Endothelial cell of umbilical vein (primary cell): ENCODE measurements at regions not wholly inside any gene's neighbourhood (a gene's known extent, or its start where the extent isn't known, plus 50 kb on each side); places are given as distances from the start of the nearest gene placed in this dataset.

Experiments used
- BruUV-seq: library from RNA; stranded (reverse); fragments of 400-500 nt; replicated peaks from 2 replicates; lab custom pipeline; 2021; lab: Mats Ljungman, UMichigan
- CTCF ChIA-PET: fragments of 300-600, 350-600 bp; sonication (Branson Sonifier 250); formaldehyde crosslinking; loops from one replicate; lab custom pipeline; 2021; ENCODE audit warnings: antibody characterized with exemption, inconsistent platforms; lab: Charles Lee
- POLR2A ChIA-PET: fragments of 300-600, 350-600 bp; sonication (Branson Sonifier 250); formaldehyde crosslinking; loops from one replicate; lab custom pipeline; 2021; ENCODE audit warnings: antibody characterized with exemption, inconsistent platforms; lab: Charles Lee
- DNase-seq: peaks from one replicate; pipeline ENCODE4 v3.0.0-alpha.2; 2011; ENCODE audit warnings: low read depth, low spot score
- FAIRE-seq: peaks from 2 replicates; lab custom pipeline; 2011; peaks lifted over from hg19 to GRCh38; lab: Jason Lieb, UNC
- H2AFZ ChIP-seq: 2 replicates; pipeline ENCODE4 v1.6.0; 2012; ENCODE audit warnings: low read depth, low read length, control low read depth, inconsistent platforms
- H3K27ac ChIP-seq: 2 replicates; pipeline ENCODE4 v1.5.1; 2011; ENCODE audit warnings: low read depth, mild to moderate bottlenecking, control low read depth, low read length, moderate library complexity; ENCODE audit not compliant: insufficient read depth
- H3K27me3 ChIP-seq, 2 experiments: 2 replicates each; pipeline versions ENCODE4 v1.6.0 to v1.6.1; 2011; ENCODE audit warnings: low read length in 2 of 2, mixed read lengths in 1 of 2; ENCODE audit not compliant: control insufficient read depth in 2 of 2, insufficient read depth in 2 of 2
- H3K36me3 ChIP-seq, 2 experiments: 2 replicates in 1 of 2; 3 replicates in 1 of 2; pipeline ENCODE4 v1.5.1; 2011; ENCODE audit warnings: low read length in 2 of 2, mild to moderate bottlenecking in 1 of 2, moderate library complexity in 1 of 2; ENCODE audit not compliant: control insufficient read depth in 2 of 2, insufficient read depth in 2 of 2; ENCODE audit errors: extremely low read depth in 1 of 2
- H3K4me1 ChIP-seq: 3 replicates; pipeline ENCODE4 v1.5.1; 2011; ENCODE audit warnings: mild to moderate bottlenecking, low read length; ENCODE audit not compliant: control insufficient read depth, insufficient read depth; ENCODE audit errors: extremely low read depth
- H3K4me2 ChIP-seq: 2 replicates; pipeline ENCODE4 v1.6.1; 2011; ENCODE audit warnings: low read length, control low read depth, mixed read lengths; ENCODE audit not compliant: insufficient read depth
- H3K4me3 ChIP-seq, 3 experiments: fragments of 200-600 bp in 1 of 3; sonication (generic), shearing (Covaris generic) in 1 of 3; replicated peaks in 1 of 3; 2 replicates each; pipeline ENCODE4 v1.5.1; 2011 to 2016; ENCODE audit warnings: control low read depth in 3 of 3, low read length in 3 of 3, mild to moderate bottlenecking in 2 of 3, inconsistent platforms in 1 of 3, low read depth in 1 of 3, moderate library complexity in 1 of 3; ENCODE audit not compliant: insufficient read depth in 1 of 3
- H3K79me2 ChIP-seq: 2 replicates; pipeline ENCODE4 v1.6.0; 2012; ENCODE audit warnings: low read length, inconsistent platforms; ENCODE audit not compliant: control insufficient read depth, insufficient read depth
- H3K9ac ChIP-seq: replicated peaks from 2 replicates; pipeline ENCODE3; 2011; ENCODE audit warnings: low read length, control low read depth; ENCODE audit not compliant: insufficient read depth; ENCODE audit errors: extremely low read depth
- H3K9me1 ChIP-seq: replicated peaks from 3 replicates; pipeline ENCODE4 v1.6.0; 2011; ENCODE audit warnings: mild to moderate bottlenecking, low read length; ENCODE audit not compliant: control insufficient read depth, insufficient read depth; ENCODE audit errors: extremely low read depth
- H3K9me3 ChIP-seq: replicated peaks from 2 replicates; pipeline ENCODE4 v1.5.1; 2012; ENCODE audit warnings: low read length, inconsistent platforms; ENCODE audit not compliant: control insufficient read depth, insufficient read depth
- H4K20me1 ChIP-seq: replicated peaks from 2 replicates; pipeline ENCODE3; 2011; ENCODE audit warnings: mild to moderate bottlenecking, low read length; ENCODE audit not compliant: control insufficient read depth, insufficient read depth; ENCODE audit errors: extremely low read depth
- EZH2 ChIP-seq: IDR thresholded peaks from 2 replicates; pipeline ENCODE4 v1.6.1; 2012; ENCODE audit warnings: borderline replicate concordance, low read depth, mild to moderate bottlenecking, moderate library complexity, low read length, inconsistent platforms; ENCODE audit not compliant: severe bottlenecking
- FOS ChIP-seq: IDR thresholded peaks from 2 replicates; pipeline ENCODE4 v1.6.1; 2011; ENCODE audit warnings: mild to moderate bottlenecking, low read length, moderate library complexity, borderline replicate concordance; ENCODE audit not compliant: insufficient read depth
- GATA2 ChIP-seq: IDR thresholded peaks from 2 replicates; pipeline ENCODE4 v1.7.0; 2011; ENCODE audit warnings: low read depth, mild to moderate bottlenecking, moderate library complexity, mixed read lengths, low read length; ENCODE audit not compliant: insufficient read length, insufficient read depth
- JUN ChIP-seq: IDR thresholded peaks from 2 replicates; pipeline ENCODE4 v1.6.1; 2011; ENCODE audit warnings: borderline replicate concordance, low read depth; ENCODE audit not compliant: insufficient read length, insufficient read depth
- MYC ChIP-seq: IDR thresholded peaks from one replicate; pipeline ENCODE4 v1.6.1; 2011; ENCODE audit warnings: mild to moderate bottlenecking, low read depth, low read length
- POLR2A ChIP-seq: IDR thresholded peaks from 2 replicates; pipeline ENCODE4 v1.6.1; 2012; ENCODE audit warnings: low read depth, mild to moderate bottlenecking, control low read depth, low read length
- POLR2AphosphoS5 ChIP-seq: IDR thresholded peaks from 2 replicates; pipeline ENCODE4 v1.6.1; 2012; ENCODE audit warnings: low read depth, mild to moderate bottlenecking, control low read depth, low read length, moderate library complexity; ENCODE audit not compliant: insufficient read depth
- dilution Hi-C: fragments of 300-500 bp; cut with MboI; formaldehyde crosslinking; loops from one replicate; pipeline ENCODE4 v1.15.0; 2019; ENCODE audit warnings: low sequenced_read_pairs; ENCODE audit not compliant: extremely low pct_ligation_motif_present
- intact Hi-C: fragments of 100-400 bp; cut with micrococcal nuclease; formaldehyde crosslinking; loops from one replicate; pipeline ENCODE4 v1.10.0; 2022
- TF ChIP-seq, protein P1 (sequence below), 2 donors: IDR thresholded peaks; 1 replicate in 1 of 2; 2 replicates in 1 of 2; pipeline ENCODE4 v1.5.1; 2011; ENCODE audit warnings: low read length in 2 of 2, mild to moderate bottlenecking in 2 of 2, moderate library complexity in 2 of 2, control low read depth in 1 of 2, inconsistent platforms in 1 of 2, low read depth in 1 of 2; ENCODE audit not compliant: insufficient read depth in 1 of 2; ENCODE audit errors: extremely low read depth in 1 of 2
- TF ChIP-seq, protein P2 (sequence below): IDR thresholded peaks from 2 replicates; pipeline ENCODE4 v1.6.1; 2011; ENCODE audit not compliant: insufficient read depth, insufficient read length

DNA sequence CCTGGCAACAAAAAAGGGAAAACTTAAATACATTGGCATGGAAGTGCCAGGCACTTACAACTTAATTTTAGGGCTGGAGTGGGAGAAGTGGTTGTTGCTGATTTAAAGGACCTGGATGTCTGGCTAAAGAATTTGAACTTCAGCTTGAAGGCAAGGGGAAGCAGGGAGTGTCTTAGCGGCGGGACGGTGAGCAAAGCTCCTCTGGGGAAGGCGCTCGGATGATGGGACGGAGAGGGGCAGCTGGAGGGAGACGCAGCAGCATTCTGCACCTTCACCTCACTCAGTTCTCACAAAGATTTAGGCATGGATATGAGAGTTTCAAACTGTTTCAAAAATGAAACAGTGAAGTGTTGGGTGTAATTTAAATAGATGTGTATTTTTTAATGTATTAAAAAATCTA lies 967.1 kb downstream of the BRD1 start:
- TF ChIP-seq JUN (no peak), FOS (no peak), GATA2 (no peak), POLR2AphosphoS5 (no peak), POLR2A (no peak), MYC (no peak), EZH2 (no peak)
- TF ChIP-seq, protein P1, sequence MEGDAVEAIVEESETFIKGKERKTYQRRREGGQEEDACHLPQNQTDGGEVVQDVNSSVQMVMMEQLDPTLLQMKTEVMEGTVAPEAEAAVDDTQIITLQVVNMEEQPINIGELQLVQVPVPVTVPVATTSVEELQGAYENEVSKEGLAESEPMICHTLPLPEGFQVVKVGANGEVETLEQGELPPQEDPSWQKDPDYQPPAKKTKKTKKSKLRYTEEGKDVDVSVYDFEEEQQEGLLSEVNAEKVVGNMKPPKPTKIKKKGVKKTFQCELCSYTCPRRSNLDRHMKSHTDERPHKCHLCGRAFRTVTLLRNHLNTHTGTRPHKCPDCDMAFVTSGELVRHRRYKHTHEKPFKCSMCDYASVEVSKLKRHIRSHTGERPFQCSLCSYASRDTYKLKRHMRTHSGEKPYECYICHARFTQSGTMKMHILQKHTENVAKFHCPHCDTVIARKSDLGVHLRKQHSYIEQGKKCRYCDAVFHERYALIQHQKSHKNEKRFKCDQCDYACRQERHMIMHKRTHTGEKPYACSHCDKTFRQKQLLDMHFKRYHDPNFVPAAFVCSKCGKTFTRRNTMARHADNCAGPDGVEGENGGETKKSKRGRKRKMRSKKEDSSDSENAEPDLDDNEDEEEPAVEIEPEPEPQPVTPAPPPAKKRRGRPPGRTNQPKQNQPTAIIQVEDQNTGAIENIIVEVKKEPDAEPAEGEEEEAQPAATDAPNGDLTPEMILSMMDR (IDR thresholded peaks at IDR 0.05; ENCODE audit: extremely low read depth in 1 of 2, insufficient read depth in 1 of 2, low read depth in 1 of 2, low read length in 2 of 2), result no peak
- TF ChIP-seq, protein P2, sequence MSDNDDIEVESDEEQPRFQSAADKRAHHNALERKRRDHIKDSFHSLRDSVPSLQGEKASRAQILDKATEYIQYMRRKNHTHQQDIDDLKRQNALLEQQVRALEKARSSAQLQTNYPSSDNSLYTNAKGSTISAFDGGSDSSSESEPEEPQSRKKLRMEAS, result no peak
- FAIRE-seq, result no peak
- CTCF ChIA-PET, result no interaction called here
- POLR2A ChIA-PET, result no interaction called here
- no peak for DNase-seq
- no peak overlapping the region for H3K9ac ChIP-seq
- H3K27ac ChIP-seq, result no peak overlapping the region
- no peaks in the 10 kb centered on the region for H3K36me3 ChIP-seq
- H4K20me1 ChIP-seq, result no peaks in the 10 kb centered on the region
- dilution Hi-C loops (no loop called here), intact Hi-C loops (no loop called here)
- no peak overlapping the region for H2AFZ ChIP-seq
- H3K4me3 ChIP-seq, result no peak overlapping the region
- no peaks in the 10 kb centered on the region for H3K9me1 ChIP-seq
- H3K4me1 ChIP-seq, result no peaks in the 10 kb centered on the region
- H3K79me2 ChIP-seq, result no peaks in the 10 kb centered on the region
- peaks cover 8% of the 10 kb centered on the region for H3K9me3 ChIP-seq
- no peaks in the 10 kb centered on the region for H3K27me3 ChIP-seq
- no peak overlapping the region for H3K4me2 ChIP-seq
- BruUV-seq, result no TSS peak
